ENCODE measurements at regions not wholly inside any gene's neighbourhood (a gene's known extent, or its start where the extent isn't known, plus 50 kb on each side); places are given as distances from the start of the nearest gene placed in this dataset.
"Not testable (repeated sequence)": the region's sequence is repeated elsewhere in the genome, so short reads cannot be mapped to it uniquely, and the experiment has no call there.

DNA sequence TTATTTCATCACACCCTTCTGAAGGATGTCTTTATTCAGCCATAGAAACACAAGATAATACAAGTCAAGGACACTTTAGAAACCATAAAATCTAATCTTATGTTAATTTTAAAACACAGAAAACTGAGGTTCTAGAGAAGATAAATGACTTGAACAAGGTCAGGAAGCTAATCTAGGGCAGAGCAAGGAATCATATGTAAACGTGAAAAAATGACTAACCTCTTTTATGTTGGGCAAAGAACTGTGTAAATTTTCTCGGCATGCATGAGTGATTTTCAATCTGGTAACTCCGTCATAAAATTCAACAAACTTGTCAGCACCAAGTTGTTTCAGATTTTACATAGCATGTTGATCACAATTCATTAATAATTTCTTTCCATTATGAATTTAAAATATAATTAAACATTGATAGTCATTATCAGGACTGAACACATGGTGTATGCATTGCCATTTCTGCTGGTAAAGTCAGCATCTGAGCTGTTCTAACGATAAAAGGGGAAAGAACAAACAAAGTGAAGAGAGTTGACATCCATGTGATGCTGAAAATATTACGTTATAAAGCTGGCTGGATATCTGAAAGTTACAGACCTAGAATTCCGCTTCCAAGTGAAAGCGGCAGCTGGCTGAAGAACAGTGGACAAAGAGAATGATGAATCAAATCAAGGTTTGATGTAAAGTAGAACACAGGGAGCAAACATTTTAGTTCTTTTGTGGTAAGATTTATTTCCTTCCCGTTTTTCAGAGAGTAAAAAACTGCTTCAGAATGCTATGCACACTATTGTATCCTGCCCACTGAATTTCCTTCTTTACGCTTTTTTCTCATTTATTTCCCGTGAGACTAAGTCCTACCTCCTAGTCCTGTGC, 1037.4 kb upstream of the TMPRSS15 start:
- peak; percentile 69 for DNase-seq

- no peak for DNase-seq
Measured at GRCh38 chr21:19458295-19458694, 1054.7 kb upstream of the TMPRSS15 start.

DNA sequence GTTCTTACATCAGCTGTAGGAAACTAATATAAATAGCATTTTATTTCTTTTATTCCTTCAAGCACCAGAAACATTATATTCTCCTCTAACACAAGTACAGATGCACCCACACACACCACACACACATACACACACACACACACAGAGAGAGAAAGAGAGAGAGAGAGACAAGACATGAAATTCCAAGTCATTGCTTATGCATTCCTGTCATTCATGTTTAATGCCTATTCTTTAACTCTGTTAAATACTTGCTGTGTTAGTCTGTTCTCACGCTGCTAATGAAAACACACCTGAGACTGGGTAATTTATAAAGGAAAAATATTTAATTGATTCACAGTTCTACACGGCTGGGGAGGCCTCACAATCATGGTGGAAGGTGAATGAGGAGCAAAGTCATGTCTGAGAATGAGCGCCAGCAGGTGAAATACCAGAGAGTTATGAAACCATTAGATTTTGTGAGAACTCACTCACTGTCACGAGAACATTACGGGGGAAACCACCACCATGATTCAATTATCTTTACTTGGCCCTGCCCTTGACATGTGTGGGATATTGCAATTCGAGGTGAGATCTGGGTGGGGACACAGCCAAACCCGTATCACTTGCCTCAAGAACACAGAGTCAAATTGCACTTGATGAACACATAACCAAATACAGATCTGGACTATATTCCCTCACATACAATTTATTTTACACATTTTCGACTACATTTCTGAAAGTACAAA, 1058.1 kb upstream of the TMPRSS15 start:
- DNase-seq = no peak

- DNase-seq = no peak
Measured at GRCh38 chr21:19463966-19464365, 1060.4 kb upstream of the TMPRSS15 start.

GRCh38 chr21:19468991-19469715, 1065.6 kb upstream of the TMPRSS15 start:
- no peak for DNase-seq

- no peak for DNase-seq
Measured at GRCh38 chr21:19475525-19475924, 1071.9 kb upstream of the TMPRSS15 start.

DNA sequence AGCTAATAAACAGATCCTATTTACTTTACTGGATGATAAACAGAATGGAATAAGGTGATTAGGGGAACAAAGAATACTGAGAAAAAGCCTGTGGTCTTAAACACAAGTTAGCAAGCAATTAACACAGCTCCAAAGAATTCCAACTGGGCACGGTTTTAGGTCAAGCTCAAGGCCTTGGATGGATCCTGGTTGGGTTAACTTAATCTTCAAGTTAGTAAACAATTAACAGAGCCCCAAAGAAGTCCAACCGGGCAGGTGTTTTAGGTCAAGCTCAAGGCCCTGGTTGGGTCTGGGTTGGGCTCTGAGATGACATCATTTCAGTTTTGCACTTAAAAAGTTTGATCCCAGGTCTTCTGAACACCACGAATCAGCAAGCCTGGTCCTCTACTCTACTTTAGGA, 1086.3 kb upstream of the TMPRSS15 start:
- DNase-seq = peak; percentile 48

DNA sequence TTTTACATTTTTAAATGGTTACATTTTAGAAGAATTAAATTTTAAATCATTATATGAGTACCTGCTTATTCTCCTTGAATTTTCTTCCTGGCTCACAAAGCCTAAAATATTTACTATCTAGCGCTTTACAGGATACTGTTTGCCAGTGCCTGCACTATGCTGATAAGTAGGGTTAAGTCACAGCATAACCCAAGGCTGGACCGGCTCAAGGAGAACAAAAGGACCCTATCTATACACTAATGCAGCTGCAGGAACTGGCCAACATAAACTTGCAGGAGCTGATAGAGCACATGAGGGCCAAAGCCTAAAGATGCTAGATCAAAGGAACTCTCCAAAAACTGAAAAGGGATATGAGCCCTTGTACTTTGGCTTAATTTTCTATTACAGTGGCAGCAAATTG, 1086.9 kb upstream of the TMPRSS15 start:
- DNase-seq = peak; percentile 90

DNA sequence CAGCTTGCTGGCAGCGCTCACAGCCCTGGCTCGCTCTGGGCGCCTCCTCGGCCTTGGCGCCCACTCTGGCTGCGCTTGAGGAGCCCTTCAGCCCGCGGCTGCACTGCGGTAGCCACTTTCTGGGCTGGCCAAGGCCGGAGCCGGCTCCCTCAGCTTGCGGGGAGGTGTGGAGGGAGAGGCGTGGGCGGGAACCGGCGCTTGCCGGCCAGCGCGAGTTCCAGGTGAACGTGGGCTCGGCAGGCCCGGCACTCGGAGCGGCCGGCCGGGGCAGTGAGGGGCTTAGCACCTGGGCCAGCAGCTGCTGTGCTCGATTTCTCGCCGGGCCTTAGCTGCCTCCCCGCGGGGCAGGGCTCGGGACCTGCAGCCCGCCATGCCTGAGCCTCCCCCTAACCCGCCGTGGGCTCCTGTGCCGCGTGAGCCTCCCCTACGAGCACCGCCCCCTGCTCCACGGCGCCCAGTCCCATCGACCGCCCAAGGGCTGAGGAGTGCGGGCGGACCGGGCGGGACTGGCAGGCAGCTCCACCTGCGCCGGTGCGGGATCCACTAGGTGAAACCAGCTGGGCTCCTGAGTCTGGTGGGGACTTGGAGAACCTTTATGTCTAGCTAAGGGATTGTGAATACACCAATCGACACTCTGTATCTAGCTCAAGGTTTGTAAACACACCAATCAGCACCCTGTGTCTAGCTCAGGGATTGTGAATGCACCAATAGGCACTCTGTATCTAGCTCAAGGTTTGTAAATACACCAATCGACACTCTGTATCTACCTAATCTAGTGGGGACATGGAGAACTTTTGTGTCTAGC, 1090.1 kb upstream of the TMPRSS15 start:
- not testable (repeated sequence) for DNase-seq

DNA sequence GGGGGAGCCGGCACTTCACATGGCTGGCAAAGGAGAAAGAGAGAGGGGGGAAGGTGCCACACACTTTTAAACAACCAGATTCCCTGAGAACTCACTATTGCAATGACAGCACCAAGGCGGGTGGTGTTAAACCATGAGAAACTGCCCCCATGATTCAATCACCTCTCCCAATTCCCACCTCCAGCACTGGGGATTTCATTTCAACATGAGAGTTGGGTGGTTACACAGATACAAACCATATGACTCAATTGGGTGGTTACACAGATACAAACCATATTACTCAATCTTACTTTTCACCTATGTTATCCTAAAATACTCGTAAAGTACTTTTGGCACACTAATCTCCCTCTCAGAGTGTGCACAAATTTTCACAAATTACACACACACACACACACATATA, 1097.5 kb upstream of the TMPRSS15 start:
- DNase-seq = no peak

GRCh38 chr21:19507682-19508260, 1104.2 kb upstream of the TMPRSS15 start:
- DNase-seq = peak; percentile 68

DNA sequence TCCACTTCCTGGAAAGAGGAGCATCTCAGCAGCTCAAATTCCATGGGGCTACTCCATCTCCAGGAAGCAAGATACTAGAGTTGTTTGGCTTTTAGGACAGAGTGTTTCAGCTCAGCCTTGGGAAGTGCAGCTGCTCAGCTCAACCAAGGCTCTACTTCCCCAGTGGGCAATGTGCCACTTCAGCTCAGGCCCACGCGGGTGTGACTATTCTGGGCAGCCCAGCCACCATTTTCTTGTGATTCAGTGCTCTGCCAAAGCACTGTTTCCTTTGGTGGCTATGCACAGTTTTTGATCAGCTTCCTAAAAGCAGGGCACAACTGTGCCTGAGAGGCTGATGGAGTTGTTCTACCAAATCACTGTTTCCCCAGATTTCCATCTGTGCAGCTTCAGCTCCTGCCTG, 1104.9 kb upstream of the TMPRSS15 start:
- no peak for DNase-seq

GRCh38 chr21:19508844-19509243, 1105.3 kb upstream of the TMPRSS15 start:
- DNase-seq = no peak

GRCh38 chr21:19510057-19510456, 1106.5 kb upstream of the TMPRSS15 start:
- DNase-seq = no peak

DNA sequence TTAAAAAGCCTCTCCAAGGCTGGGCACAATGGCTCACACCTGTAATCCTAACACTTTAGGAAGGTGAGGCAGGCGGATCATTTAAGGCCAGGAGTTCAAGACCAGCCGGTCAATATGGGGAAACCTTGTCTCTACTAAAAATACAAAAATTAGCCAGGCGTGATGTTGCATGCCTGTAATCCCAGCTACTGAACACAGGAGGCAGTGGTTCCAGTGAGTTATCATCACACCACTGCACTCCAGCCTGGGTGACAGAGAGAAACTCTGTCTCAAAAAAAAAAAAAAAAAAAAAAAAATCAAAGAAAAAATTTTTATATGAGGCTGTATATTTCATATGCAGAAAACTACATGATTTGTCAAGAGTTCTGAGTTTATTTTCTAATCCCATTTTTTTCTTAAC, 1107.1 kb upstream of the TMPRSS15 start:
- DNase-seq = no peak

- no peak for DNase-seq
Measured at GRCh38 chr21:19522381-19522780, 1118.8 kb upstream of the TMPRSS15 start.

DNA sequence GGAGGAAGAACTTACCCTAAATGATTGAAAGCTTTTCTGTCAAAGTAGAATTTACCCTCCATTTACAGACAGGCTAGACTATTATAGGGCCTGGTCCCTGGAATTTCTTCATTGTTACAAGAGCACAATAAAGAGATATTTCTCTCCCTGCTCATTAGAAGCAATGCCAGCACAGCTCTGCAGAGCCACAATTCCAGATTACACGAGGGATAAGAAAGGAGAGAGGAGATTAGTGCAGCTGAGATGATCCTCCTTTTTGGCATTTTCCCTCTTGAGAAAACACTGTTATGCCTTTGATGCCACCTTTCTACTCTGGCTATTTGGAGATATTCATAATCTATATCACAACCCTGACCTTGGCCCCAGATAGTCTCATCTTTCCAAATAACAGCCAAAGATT, 1119.5 kb upstream of the TMPRSS15 start:
- DNase-seq = no peak

DNA sequence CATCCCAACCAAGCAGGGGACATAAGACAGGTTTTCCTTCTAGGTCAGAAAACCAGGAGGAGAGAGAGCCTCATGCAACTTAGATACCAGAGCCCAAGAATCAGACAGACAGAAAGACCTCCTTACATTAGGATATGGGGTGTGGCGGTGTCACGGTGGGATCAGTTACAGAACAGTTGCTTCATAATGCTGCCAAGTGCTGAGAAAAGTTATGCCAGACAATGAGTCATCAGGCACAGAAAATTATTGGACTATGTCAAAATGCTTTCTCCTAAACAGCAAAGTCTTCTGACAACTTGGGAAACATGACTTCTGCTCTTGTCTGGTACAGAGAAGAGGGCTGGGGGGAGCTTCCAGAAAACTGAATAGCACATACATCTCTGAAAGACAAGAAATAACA, 1120.2 kb upstream of the TMPRSS15 start:
- peak; percentile 20 for DNase-seq

- DNase-seq = peak; percentile 48
Measured at GRCh38 chr21:19529031-19529430, 1125.4 kb upstream of the TMPRSS15 start.

- peak; percentile 29 for DNase-seq
Measured at GRCh38 chr21:19535356-19535755, 1131.8 kb upstream of the TMPRSS15 start.

- DNase-seq = no peak
Measured at GRCh38 chr21:19537116-19537515, 1133.5 kb upstream of the TMPRSS15 start.

DNA sequence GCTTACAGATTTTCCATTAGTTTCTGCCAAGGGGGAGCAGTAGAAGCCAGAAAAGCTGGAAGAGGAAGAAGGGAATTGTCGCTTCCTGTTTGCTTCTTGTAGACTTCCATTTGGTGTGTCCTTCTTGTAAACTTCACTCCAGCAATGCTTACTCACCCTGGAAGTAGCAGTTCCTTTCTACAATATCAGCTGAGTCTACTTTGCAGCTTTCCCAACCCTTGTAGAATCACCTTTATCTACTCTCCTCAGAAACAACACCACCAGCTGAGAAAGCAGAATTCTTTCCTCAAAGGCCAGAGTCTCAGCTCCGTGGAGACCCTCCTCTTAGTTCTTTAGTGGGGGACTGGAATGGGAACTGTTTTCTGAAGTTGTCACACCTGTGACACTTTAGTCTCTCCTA, 1136.7 kb upstream of the TMPRSS15 start:
- peak; percentile 42 for DNase-seq

All from OCI-M1 (cell line).